ENCODE measurements at regions not wholly inside any gene's neighbourhood (a gene's known extent, or its start where the extent isn't known, plus 50 kb on each side); places are given as distances from the start of the nearest gene placed in this dataset.

GRCh38 chr15:100788418-100789105 is 91.1 kb upstream of the ALDH1A3 start:
- Histone ChIP-seq H3K36me3 (no peaks in the 10 kb centered on the region), H3K27ac (no peak overlapping the region), H3K9me3 (no peaks in the 10 kb centered on the region), H3K4me1 (no peaks in the 10 kb centered on the region), H3K27me3 (no peaks in the 10 kb centered on the region), H3K4me3 (no peak overlapping the region)
- no peak for DNase-seq
- TF ChIP-seq CTCF (IDR thresholded peaks at IDR 0.05): no peak
- intact Hi-C loops (cut with DNase I): no loop called here
- ATAC-seq: no peak

- Histone ChIP-seq H3K4me3 (no peak overlapping the region), H3K4me1 (no peaks in the 10 kb centered on the region), H3K27me3 (no peaks in the 10 kb centered on the region), H3K27ac (no peak overlapping the region), H3K36me3 (no peaks in the 10 kb centered on the region), H3K9me3 (no peaks in the 10 kb centered on the region)
- ATAC-seq (no peak), DNase-seq (no peak)
- intact Hi-C loops (cut with DNase I): no loop called here
- TF ChIP-seq CTCF (IDR thresholded peaks at IDR 0.05): no peak
Observed at GRCh38 chr15:100790786-100791265, 88.8 kb upstream of the ALDH1A3 start.

GRCh38 chr15:100794008-100794407 is 85.6 kb upstream of the ALDH1A3 start:
- H3K9me3 ChIP-seq: no peaks in the 10 kb centered on the region
- no peak for TF ChIP-seq CTCF (IDR thresholded peaks at IDR 0.05)
- no peak overlapping the region for H3K4me3 ChIP-seq
- H3K27ac ChIP-seq: no peak overlapping the region
- intact Hi-C loops (cut with DNase I): no loop called here
- H3K36me3 ChIP-seq: no peaks in the 10 kb centered on the region
- no peaks in the 10 kb centered on the region for H3K4me1 ChIP-seq
- DNase-seq (no peak), ATAC-seq (no peak)
- H3K27me3 ChIP-seq: no peaks in the 10 kb centered on the region

GRCh38 chr15:100801256-100801900 is 78.3 kb upstream of the ALDH1A3 start:
- H3K9me3 ChIP-seq: no peaks in the 10 kb centered on the region
- ATAC-seq (no peak), DNase-seq (no peak)
- H3K36me3 ChIP-seq: no peaks in the 10 kb centered on the region
- no peak overlapping the region for H3K27ac ChIP-seq
- no peaks in the 10 kb centered on the region for H3K4me1 ChIP-seq
- no peak overlapping the region for H3K4me3 ChIP-seq
- intact Hi-C loops (cut with DNase I): no loop called here
- no peak for TF ChIP-seq CTCF (IDR thresholded peaks at IDR 0.05)
- no peaks in the 10 kb centered on the region for H3K27me3 ChIP-seq

GRCh38 chr15:100802421-100803170 is 77.0 kb upstream of the ALDH1A3 start:
- DNase-seq: no peak
- no peak for TF ChIP-seq CTCF (IDR thresholded peaks at IDR 0.05)

More at GRCh38 chr15:100802421-100803170, 77.0 kb upstream of the ALDH1A3 start:
- Histone ChIP-seq H3K4me3 (no peak overlapping the region), H3K27ac (no peak overlapping the region), H3K4me1 (no peaks in the 10 kb centered on the region), H3K36me3 (no peaks in the 10 kb centered on the region), H3K9me3 (no peaks in the 10 kb centered on the region), H3K27me3 (no peaks in the 10 kb centered on the region)
- intact Hi-C loops (cut with DNase I): no loop called here
- ATAC-seq: no peak

All from upper lobe of right lung (tissue), 1 donor.